Calu3 (cell line): ENCODE measurements at regions not wholly inside any gene's neighbourhood (a gene's known extent, or its start where the extent isn't known, plus 50 kb on each side); places are given as distances from the start of the nearest gene placed in this dataset.
"Not testable (repeated sequence)": the region's sequence is repeated elsewhere in the genome, so short reads cannot be mapped to it uniquely, and the experiment has no call there.

Experiments used
- BruUV-seq: library from RNA; stranded (reverse); fragments of 400-500 nt; replicated peaks from 2 replicates; lab custom pipeline; 2021; lab: Mats Ljungman, UMichigan
- CTCF ChIA-PET: fragments of 300-600 bp; sonication (Branson Sonifier 250); formaldehyde crosslinking; loops from one replicate; lab custom pipeline; 2022; ENCODE audit warnings: antibody characterized with exemption; lab: Charles Lee
- DNase-seq: peaks from one replicate; pipeline ENCODE4 v3.0.0; 2022
- H3K27ac Mint-ChIP-seq: one replicate; pipeline ENCODE4 v1.8.0; 2022; ENCODE audit warnings: mixed read lengths; ENCODE audit not compliant: unreplicated experiment
- H3K27me3 Mint-ChIP-seq: one replicate; pipeline ENCODE4 v1.8.0; 2022; ENCODE audit warnings: mixed read lengths; ENCODE audit not compliant: unreplicated experiment
- H3K36me3 Mint-ChIP-seq: one replicate; pipeline ENCODE4 v1.8.0; 2022; ENCODE audit warnings: mild to moderate bottlenecking, moderate library complexity, mixed read lengths; ENCODE audit not compliant: insufficient read depth, unreplicated experiment
- H3K4me1 Mint-ChIP-seq: one replicate; pipeline ENCODE4 v1.8.0; 2022; ENCODE audit warnings: mild to moderate bottlenecking, low read depth, mixed read lengths; ENCODE audit not compliant: unreplicated experiment
- H3K4me3 Mint-ChIP-seq: one replicate; pipeline ENCODE4 v1.8.0; 2022; ENCODE audit warnings: mild to moderate bottlenecking, low read depth, moderate library complexity, mixed read lengths; ENCODE audit not compliant: unreplicated experiment
- H3K9me3 Mint-ChIP-seq: one replicate; pipeline ENCODE4 v1.8.0; 2022; ENCODE audit warnings: low read depth, mixed read lengths; ENCODE audit not compliant: unreplicated experiment
- intact Hi-C: fragments of 100-400 bp; cut with micrococcal nuclease; formaldehyde crosslinking; loops from one replicate; pipeline ENCODE4 v1.10.0; 2022; ENCODE audit not compliant: unreplicated experiment
- TF ChIP-seq, protein P1 (sequence below): fragments of 200-600 bp; IDR thresholded peaks from one replicate; pipeline ENCODE4 v1.8.0; 2022; ENCODE audit warnings: antibody characterized with exemption; ENCODE audit not compliant: unreplicated experiment

DNA sequence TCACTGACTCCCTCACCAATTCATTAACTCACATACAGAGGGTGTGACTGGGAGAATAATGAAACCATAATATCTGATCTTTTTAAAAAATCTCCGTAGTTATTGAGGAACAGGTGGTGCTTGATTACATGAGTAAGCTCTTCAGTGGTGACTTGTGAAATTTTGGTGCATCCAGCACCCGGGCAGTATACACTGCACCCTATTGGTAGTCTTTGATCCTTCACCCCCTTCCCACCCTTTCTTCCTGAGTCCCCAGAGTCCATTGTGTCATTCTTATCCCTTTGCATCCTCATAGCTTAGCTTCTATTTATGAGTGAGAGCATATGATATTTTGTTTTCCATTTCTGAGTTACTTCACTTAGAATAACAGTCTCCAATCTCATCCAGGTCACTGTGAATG is 1143.8 kb downstream of the PCDH19 start:
- Mint-ChIP-seq H3K4me3 (no peak overlapping the region), H3K27me3 (no peaks in the 10 kb centered on the region), H3K9me3 (peaks cover 5% of the 10 kb centered on the region), H3K4me1 (no peaks in the 10 kb centered on the region), H3K27ac (no peak overlapping the region), H3K36me3 (no peaks in the 10 kb centered on the region)
- CTCF ChIA-PET, result no interaction called here
- intact Hi-C loops, result no loop called here
- BruUV-seq, result no TSS peak
- no peak for DNase-seq
- TF ChIP-seq, protein P1, sequence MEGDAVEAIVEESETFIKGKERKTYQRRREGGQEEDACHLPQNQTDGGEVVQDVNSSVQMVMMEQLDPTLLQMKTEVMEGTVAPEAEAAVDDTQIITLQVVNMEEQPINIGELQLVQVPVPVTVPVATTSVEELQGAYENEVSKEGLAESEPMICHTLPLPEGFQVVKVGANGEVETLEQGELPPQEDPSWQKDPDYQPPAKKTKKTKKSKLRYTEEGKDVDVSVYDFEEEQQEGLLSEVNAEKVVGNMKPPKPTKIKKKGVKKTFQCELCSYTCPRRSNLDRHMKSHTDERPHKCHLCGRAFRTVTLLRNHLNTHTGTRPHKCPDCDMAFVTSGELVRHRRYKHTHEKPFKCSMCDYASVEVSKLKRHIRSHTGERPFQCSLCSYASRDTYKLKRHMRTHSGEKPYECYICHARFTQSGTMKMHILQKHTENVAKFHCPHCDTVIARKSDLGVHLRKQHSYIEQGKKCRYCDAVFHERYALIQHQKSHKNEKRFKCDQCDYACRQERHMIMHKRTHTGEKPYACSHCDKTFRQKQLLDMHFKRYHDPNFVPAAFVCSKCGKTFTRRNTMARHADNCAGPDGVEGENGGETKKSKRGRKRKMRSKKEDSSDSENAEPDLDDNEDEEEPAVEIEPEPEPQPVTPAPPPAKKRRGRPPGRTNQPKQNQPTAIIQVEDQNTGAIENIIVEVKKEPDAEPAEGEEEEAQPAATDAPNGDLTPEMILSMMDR, result no peak

DNA sequence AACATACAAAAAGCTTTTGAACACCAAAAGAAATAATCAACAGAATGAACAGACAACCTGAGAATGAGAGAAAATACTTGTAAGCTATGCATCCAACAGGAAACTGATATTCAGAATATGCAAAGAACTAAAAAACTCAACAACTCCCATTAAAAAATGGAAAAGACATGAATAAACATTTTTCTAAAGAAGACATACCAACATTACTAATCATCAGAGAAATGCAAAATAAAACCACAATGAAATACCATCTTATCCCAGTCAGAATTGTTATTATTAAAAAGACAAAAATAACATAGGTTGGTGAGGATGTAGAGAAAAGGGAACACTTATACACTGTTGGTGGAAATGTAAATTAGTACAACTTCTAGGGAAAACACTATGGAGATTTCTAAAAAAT is 1161.9 kb downstream of the PCDH19 start:
- intact Hi-C loops, result no loop called here
- TF ChIP-seq, protein P1, result no peak
- Mint-ChIP-seq H3K36me3 (no peaks in the 10 kb centered on the region), H3K4me3 (no peak overlapping the region), H3K4me1 (no peaks in the 10 kb centered on the region), H3K27me3 (no peaks in the 10 kb centered on the region), H3K27ac (no peak overlapping the region), H3K9me3 (peaks cover 3% of the 10 kb centered on the region)
- no TSS peak for BruUV-seq
- CTCF ChIA-PET, result no interaction called here
- no peak for DNase-seq

DNA sequence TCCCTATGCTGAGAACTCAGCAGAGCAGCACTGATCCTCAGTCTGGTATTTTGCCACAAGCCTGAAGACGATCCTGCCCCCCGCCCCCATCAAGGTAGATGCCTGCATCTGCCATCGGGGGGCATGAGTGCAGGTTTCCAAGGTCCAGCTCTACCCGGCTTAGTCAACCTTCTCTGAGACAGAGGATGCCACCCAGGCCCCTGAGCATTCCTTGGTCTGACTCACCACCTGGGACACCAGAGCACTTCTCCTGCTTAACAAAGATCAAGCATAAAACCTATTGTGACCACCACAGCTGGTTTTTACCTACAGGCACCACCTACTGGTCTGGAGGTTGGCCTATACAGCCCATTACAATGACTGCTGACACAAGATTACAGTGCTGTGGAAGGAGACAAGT is 1168.1 kb downstream of the PCDH19 start:
- TF ChIP-seq, protein P1, result no peak
- CTCF ChIA-PET, result no interaction called here
- no peaks in the 10 kb centered on the region for H3K4me1 Mint-ChIP-seq
- H3K4me3 Mint-ChIP-seq, result no peak overlapping the region
- no peak for DNase-seq
- no peaks in the 10 kb centered on the region for H3K27me3 Mint-ChIP-seq
- BruUV-seq, result no TSS peak
- intact Hi-C loops, result no loop called here
- H3K27ac Mint-ChIP-seq, result no peak overlapping the region
- peaks cover 8% of the 10 kb centered on the region for H3K9me3 Mint-ChIP-seq
- no peaks in the 10 kb centered on the region for H3K36me3 Mint-ChIP-seq

DNA sequence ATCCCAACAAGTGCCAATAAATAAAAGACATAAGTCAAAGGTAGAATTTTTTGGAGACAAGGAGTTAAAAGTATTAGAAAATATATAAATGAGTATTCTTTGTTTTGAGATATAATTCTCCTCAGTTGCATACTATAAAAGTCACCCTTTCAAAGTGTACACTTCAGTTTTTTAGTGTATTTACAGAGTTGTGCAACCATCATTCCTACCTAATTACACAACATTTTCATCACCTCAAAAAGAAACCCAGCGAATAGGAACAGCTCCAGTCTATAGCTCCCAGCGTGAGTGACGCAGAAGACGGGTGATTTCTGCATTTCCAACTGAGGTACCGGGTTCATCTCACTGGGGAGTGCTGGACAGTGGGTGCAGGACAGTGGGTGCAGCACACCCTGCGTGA is 1175.7 kb downstream of the PCDH19 start:
- H3K4me3 Mint-ChIP-seq, intact Hi-C loops, H3K36me3 Mint-ChIP-seq, DNase-seq, H3K4me1 Mint-ChIP-seq, H3K27me3 Mint-ChIP-seq, BruUV-seq, CTCF ChIA-PET, H3K27ac Mint-ChIP-seq: not testable (repeated sequence)
- H3K9me3 Mint-ChIP-seq, result peaks cover 10% of the 10 kb centered on the region

DNA sequence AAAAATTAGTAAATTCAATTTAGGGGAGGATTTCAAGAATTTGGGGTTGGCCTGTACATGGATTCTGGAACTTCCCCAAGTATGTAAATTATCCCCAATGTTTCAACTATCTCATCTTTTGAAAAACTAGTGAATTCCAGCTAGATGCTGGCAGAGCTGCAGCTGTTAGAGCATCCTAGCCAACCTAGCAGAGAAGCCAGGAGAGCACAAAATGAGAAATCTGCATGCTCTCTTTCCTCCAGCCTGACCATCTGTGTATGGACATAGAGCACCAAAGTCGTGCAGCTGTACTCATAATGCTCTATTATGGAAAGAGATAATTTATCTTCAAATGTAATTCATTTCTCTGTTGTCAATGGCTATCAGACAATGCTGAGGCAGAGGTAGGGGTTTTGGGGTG is 1217.7 kb downstream of the PCDH19 start:
- H3K27ac Mint-ChIP-seq, result no peak overlapping the region
- intact Hi-C loops, result no loop called here
- BruUV-seq, result no TSS peak
- TF ChIP-seq, protein P1, result no peak
- DNase-seq, result no peak
- CTCF ChIA-PET, result no interaction called here
- no peaks in the 10 kb centered on the region for H3K9me3 Mint-ChIP-seq
- no peak overlapping the region for H3K4me3 Mint-ChIP-seq
- H3K27me3 Mint-ChIP-seq, result no peaks in the 10 kb centered on the region
- no peaks in the 10 kb centered on the region for H3K4me1 Mint-ChIP-seq
- H3K36me3 Mint-ChIP-seq, result no peaks in the 10 kb centered on the region
